K562 (cell line): ENCODE measurements at regions not wholly inside any gene's neighbourhood (a gene's known extent, or its start where the extent isn't known, plus 50 kb on each side); places are given as distances from the start of the nearest gene placed in this dataset.

Experiments used
- CTCFL ChIP-seq: IDR thresholded peaks from 2 replicates; pipeline ENCODE4 v1.6.1; 2011; ENCODE audit warnings: borderline replicate concordance, low read depth, mild to moderate bottlenecking, moderate library complexity, low read length; ENCODE audit not compliant: insufficient read depth, poor library complexity, severe bottlenecking
- HMG20B ChIP-seq: fragments of 250-450 bp; sonication (Bioruptor Pico); IDR thresholded peaks from 2 replicates; pipeline ENCODE4 v1.5.0; 2021; ENCODE audit warnings: mild to moderate bottlenecking
- ZBTB40 ChIP-seq, 2 experiments: fragments of 450-650 bp in 1 of 2; sonication (generic) in 1 of 2; formaldehyde crosslinking in 1 of 2; IDR thresholded peaks; 2 replicates each; pipeline versions ENCODE4 v1.7.1 to v1.9.0; 2016 to 2022; ENCODE audit warnings: inconsistent platforms in 1 of 2, mild to moderate bottlenecking in 1 of 2, missing genetic modification reagents in 1 of 2
- ZNF24 ChIP-seq: fragments of 450-650 bp; IDR thresholded peaks from 2 replicates; pipeline ENCODE4 v1.6.1; 2016

- TF ChIP-seq ZBTB40 (IDR thresholded peaks at IDR 0.05) (no peak), ZBTB40 (CRISPR knock-in tag; IDR thresholded peaks at IDR 0.05) (no peak), HMG20B (no peak), ZNF24 (no peak), CTCFL (no peak)
These were observed 384.9 kb upstream of the RNF32 start (continued) for GRCh38 chr7:156255635-156256034.
